PC-9 (cell line): ENCODE measurements at regions not wholly inside any gene's neighbourhood (a gene's known extent, or its start where the extent isn't known, plus 50 kb on each side); places are given as distances from the start of the nearest gene placed in this dataset.

Source experiments
- BruUV-seq: library from RNA; stranded (reverse); fragments of 400-500 nt; replicated peaks from 2 replicates; lab custom pipeline; 2021; lab: Mats Ljungman, UMichigan
- CTCF ChIA-PET: fragments of 300-600 bp; sonication (Branson Sonifier 250); formaldehyde crosslinking; loops from one replicate; lab custom pipeline; 2022; ENCODE audit warnings: antibody characterized with exemption; lab: Charles Lee
- POLR2A ChIA-PET: fragments of 300-600 bp; sonication (Branson Sonifier 250); formaldehyde crosslinking; loops from one replicate; lab custom pipeline; 2022; ENCODE audit warnings: antibody characterized with exemption; ENCODE audit not compliant: unreplicated experiment; lab: Charles Lee
- DNase-seq, 2 experiments: peaks; one replicate each; pipeline versions ENCODE4 v3.0.0 to v3.0.0-alpha.2; 2015 to 2022; ENCODE audit warnings: mixed read lengths in 1 of 2
- H2AFZ ChIP-seq: fragments of 200-600 bp; sonication (generic); 2 replicates; pipeline ENCODE4 v1.8.1; 2017; ENCODE audit warnings: antibody characterized with exemption
- H3F3A ChIP-seq: fragments of 200-600 bp; sonication (generic); 2 replicates; pipeline ENCODE4 v1.8.1; 2017; ENCODE audit warnings: antibody characterized with exemption, mild to moderate bottlenecking, low read depth; ENCODE audit not compliant: insufficient read depth
- H3K27ac ChIP-seq: fragments of 200-600 bp; sonication (generic); 2 replicates; pipeline ENCODE4 v1.6.1; 2016; ENCODE audit warnings: mixed run types
- H3K27me3 ChIP-seq: fragments of 200-600 bp; sonication (generic); 2 replicates; pipeline ENCODE4 v1.6.1; 2016; ENCODE audit warnings: low read depth, mixed run types; ENCODE audit not compliant: insufficient read depth
- H3K36me3 ChIP-seq: fragments of 200-600 bp; sonication (generic); 2 replicates; pipeline ENCODE4 v1.6.1; 2016; ENCODE audit warnings: low read depth, mixed run types
- H3K4me1 ChIP-seq: fragments of 200-600 bp; sonication (generic); replicated peaks from 2 replicates; pipeline ENCODE4 v1.6.1; 2016; ENCODE audit warnings: mixed run types; ENCODE audit not compliant: insufficient read depth
- H3K4me2 ChIP-seq: fragments of 200-600 bp; sonication (generic); 2 replicates; pipeline ENCODE4 v1.6.1; 2017; ENCODE audit warnings: mixed run types
- H3K4me3 ChIP-seq: fragments of 200-600 bp; sonication (generic); 2 replicates; pipeline ENCODE4 v1.6.1; 2016; ENCODE audit warnings: mixed run types
- H3K79me2 ChIP-seq: fragments of 200-600 bp; sonication (generic); 2 replicates; pipeline ENCODE4 v1.6.1; 2017; ENCODE audit warnings: low read depth, mixed run types
- H3K9me2 ChIP-seq: fragments of 200-600 bp; sonication (generic); 2 replicates; pipeline ENCODE4 v1.8.1; 2017; ENCODE audit warnings: mild to moderate bottlenecking; ENCODE audit not compliant: insufficient read depth
- H3K9me3 ChIP-seq: fragments of 200-600 bp; sonication (generic); 2 replicates; pipeline ENCODE4 v1.8.1; 2016; ENCODE audit warnings: low read depth; ENCODE audit not compliant: insufficient read depth
- H4K20me1 ChIP-seq: fragments of 200-600 bp; sonication (generic); 2 replicates; pipeline ENCODE4 v1.8.1; 2017; ENCODE audit not compliant: insufficient read depth
- CTCF ChIP-seq: fragments of 200-600 bp; sonication (generic); conservative IDR thresholded peaks from 2 replicates; pipeline ENCODE4 v1.6.1; 2017; ENCODE audit warnings: mixed run types, antibody characterized with exemption, mild to moderate bottlenecking, moderate library complexity
- EZH2 ChIP-seq: fragments of 200-600 bp; sonication (generic); IDR thresholded peaks from 2 replicates; pipeline ENCODE4 v1.8.0; 2017; ENCODE audit warnings: antibody characterized with exemption, low read depth
- intact Hi-C: fragments of 100-400 bp; cut with micrococcal nuclease; formaldehyde crosslinking; loops from one replicate; pipeline ENCODE4 v1.10.0; 2022; ENCODE audit not compliant: unreplicated experiment

- H3K27ac ChIP-seq = no peak overlapping the region
- no peaks in the 10 kb centered on the region; the same call in 1 of the 2 replicates for H3K9me3 ChIP-seq
- no peak overlapping the region; the same call in 1 of the 2 replicates for H3K4me2 ChIP-seq
- ChIA-PET POLR2A (no interaction called here), CTCF (no interaction called here)
- H3K36me3 ChIP-seq = no peaks in the 10 kb centered on the region
- no peaks in the 10 kb centered on the region for H3K9me2 ChIP-seq
- no peak overlapping the region for H2AFZ ChIP-seq
- no peaks in the 10 kb centered on the region for H3K27me3 ChIP-seq
- no peak for DNase-seq
- H3K4me3 ChIP-seq = no peak overlapping the region
- TF ChIP-seq CTCF = no peak
- no peak for TF ChIP-seq EZH2
- intact Hi-C loops = no loop called here
- no peaks in the 10 kb centered on the region; the same call in 1 of the 2 replicates for H3K4me1 ChIP-seq
- BruUV-seq = no TSS peak
- H4K20me1 ChIP-seq = no peaks in the 10 kb centered on the region
- no peaks in the 10 kb centered on the region for H3F3A ChIP-seq
- no peaks in the 10 kb centered on the region for H3K79me2 ChIP-seq
Observed at GRCh38 chr7:84913731-84914130, 273.1 kb downstream of the SEMA3D start.

- Histone ChIP-seq H3K36me3 (no peaks in the 10 kb centered on the region), H3K4me3 (no peak overlapping the region), H3K4me2 (no peak overlapping the region; the same call in 1 of the 2 replicates), H4K20me1 (no peaks in the 10 kb centered on the region), H2AFZ (peak overlapping the region; percentile 74; the same call in 1 of the 2 replicates), H3K27ac (no peak overlapping the region), H3K9me2 (no peaks in the 10 kb centered on the region), H3K4me1 (no peaks in the 10 kb centered on the region; the same call in 1 of the 2 replicates), H3K9me3 (peaks cover 4% of the 10 kb centered on the region; the same call in 1 of the 2 replicates), H3K79me2 (no peaks in the 10 kb centered on the region), H3F3A (no peaks in the 10 kb centered on the region), H3K27me3 (no peaks in the 10 kb centered on the region)
- peak in 1 of 2 experiments; percentile 13 for DNase-seq
- no peak for TF ChIP-seq CTCF
- TF ChIP-seq EZH2 = no peak
- intact Hi-C loops = no loop called here
- no TSS peak for BruUV-seq
- ChIA-PET POLR2A (no interaction called here), CTCF (no interaction called here)
Observed at GRCh38 chr7:84912993-84913635, 273.7 kb downstream of the SEMA3D start.

GRCh38 chr7:84912537-84912936 lies 274.3 kb downstream of the SEMA3D start:
- CTCF ChIA-PET = no interaction called here
- Histone ChIP-seq H3K36me3 (no peaks in the 10 kb centered on the region), H2AFZ (no peak overlapping the region), H3K9me2 (no peaks in the 10 kb centered on the region), H4K20me1 (no peaks in the 10 kb centered on the region), H3K4me2 (no peak overlapping the region), H3K27me3 (no peaks in the 10 kb centered on the region), H3K4me3 (no peak overlapping the region), H3K79me2 (no peaks in the 10 kb centered on the region), H3K4me1 (no peaks in the 10 kb centered on the region; the same call in 1 of the 2 replicates), H3K27ac (no peak overlapping the region), H3K9me3 (peaks cover 4% of the 10 kb centered on the region; the same call in 1 of the 2 replicates), H3F3A (no peaks in the 10 kb centered on the region)
- intact Hi-C loops = no loop called here
- DNase-seq = no peak
- POLR2A ChIA-PET = no interaction called here
- no peak for TF ChIP-seq CTCF
- no peak for TF ChIP-seq EZH2
- no TSS peak for BruUV-seq
